Vagina (tissue), 2 donors: ENCODE measurements at regions not wholly inside any gene's neighbourhood (a gene's known extent, or its start where the extent isn't known, plus 50 kb on each side); places are given as distances from the start of the nearest gene placed in this dataset.

Source experiments
- POLR2A ChIP-seq, 2 donors: fragments of 450-650 bp; IDR thresholded peaks; one replicate each; pipeline ENCODE4 v1.6.1; 2017; ENCODE audit warnings: antibody characterized with exemption in 2 of 2, mild to moderate bottlenecking in 2 of 2, moderate library complexity in 2 of 2
- POLR2AphosphoS5 ChIP-seq, 2 donors: sonication (generic); formaldehyde crosslinking; IDR thresholded peaks; one replicate each; pipeline ENCODE4 v1.9.0; 2017; ENCODE audit warnings: antibody characterized with exemption in 2 of 2, mild to moderate bottlenecking in 2 of 2, low read depth in 1 of 2; ENCODE audit not compliant: insufficient read depth in 1 of 2

GRCh38 chr2:226560325-226560724 lies 239.3 kb downstream of the IRS1 start:
- TF ChIP-seq POLR2A (IDR thresholded peaks at IDR 0.05) (no peak), POLR2AphosphoS5 (IDR thresholded peaks at IDR 0.05; ENCODE audit: insufficient read depth in 1 of 2, low read depth in 1 of 2) (no peak)
